Liver (tissue), 8 donors: ENCODE measurements at regions not wholly inside any gene's neighbourhood (a gene's known extent, or its start where the extent isn't known, plus 50 kb on each side); places are given as distances from the start of the nearest gene placed in this dataset.

ENCODE experiments used
- DNase-seq: peaks from one replicate; pipeline ENCODE4 v3.0.0-alpha.2; 2017; ENCODE audit warnings: low spot score
- H3K27ac ChIP-seq, 2 donors: one replicate each; pipeline ENCODE4 v1.7.0; 2013; ENCODE audit warnings: inconsistent platforms in 2 of 2, low read length in 2 of 2, control low read depth in 1 of 2, low read depth in 1 of 2, mild to moderate bottlenecking in 1 of 2
- H3K27me3 ChIP-seq, 4 donors: one replicate each; pipeline versions ENCODE4 v1.6.1 to v1.7.0; 2013; ENCODE audit warnings: low read length in 3 of 4, inconsistent platforms in 1 of 4, mild to moderate bottlenecking in 1 of 4, moderate library complexity in 1 of 4; ENCODE audit not compliant: control insufficient read depth in 4 of 4, insufficient read depth in 4 of 4
- H3K36me3 ChIP-seq, 4 donors: one replicate each; pipeline versions ENCODE4 v1.6.1 to v1.7.0; 2013; ENCODE audit warnings: low read length in 3 of 4, mild to moderate bottlenecking in 3 of 4, low read depth in 1 of 4, moderate library complexity in 1 of 4; ENCODE audit not compliant: control insufficient read depth in 4 of 4, insufficient read depth in 3 of 4
- H3K4me1 ChIP-seq, 4 donors: one replicate each; pipeline versions ENCODE4 v1.6.1 to v1.7.0; 2013; ENCODE audit warnings: low read length in 3 of 4, mild to moderate bottlenecking in 3 of 4, moderate library complexity in 1 of 4; ENCODE audit not compliant: control insufficient read depth in 4 of 4, insufficient read depth in 4 of 4
- H3K4me3 ChIP-seq, 3 donors: one replicate each; pipeline versions ENCODE4 v1.6.1 to v1.7.0; 2013; ENCODE audit warnings: low read length in 3 of 3, control low read depth in 1 of 3, low read depth in 1 of 3, mild to moderate bottlenecking in 1 of 3
- H3K9ac ChIP-seq, 2 donors: one replicate each; pipeline ENCODE4 v1.7.0; 2013; ENCODE audit warnings: low read length in 2 of 2, mild to moderate bottlenecking in 2 of 2, moderate library complexity in 2 of 2, control low read depth in 1 of 2, low read depth in 1 of 2
- H3K9me3 ChIP-seq, 4 donors: one replicate each; pipeline versions ENCODE4 v1.6.1 to v1.7.0; 2013; ENCODE audit warnings: low read length in 3 of 4; ENCODE audit not compliant: control insufficient read depth in 4 of 4
- ATF3 ChIP-seq: IDR thresholded peaks from 2 replicates; pipeline ENCODE4 v1.6.1; 2016; ENCODE audit warnings: antibody characterized with exemption
- CTCF ChIP-seq: fragments of 150-350 bp; IDR thresholded peaks from 2 replicates; pipeline ENCODE4 v1.5.1; 2017; ENCODE audit warnings: improper control_type of control experiment, low read depth, low read length; ENCODE audit not compliant: missing input control
- EGR1 ChIP-seq, 2 donors: IDR thresholded peaks; 2 replicates each; pipeline ENCODE4 v1.6.1; 2016 to 2018; ENCODE audit warnings: antibody characterized with exemption in 2 of 2, low read depth in 2 of 2
- HNF4A ChIP-seq, 2 donors: conservative IDR thresholded peaks; 2 replicates each; pipeline ENCODE4 v1.6.1; 2016; ENCODE audit warnings: antibody characterized with exemption in 2 of 2, mild to moderate bottlenecking in 2 of 2
- MAX ChIP-seq: IDR thresholded peaks from 2 replicates; pipeline ENCODE4 v1.6.1; 2016; ENCODE audit warnings: antibody characterized with exemption
- NR2F2 ChIP-seq: IDR thresholded peaks from 2 replicates; pipeline ENCODE4 v1.6.1; 2016; ENCODE audit warnings: antibody characterized with exemption
- RAD21 ChIP-seq, 2 donors: IDR thresholded peaks; 2 replicates each; pipeline ENCODE4 v1.6.1; 2016; ENCODE audit warnings: antibody characterized with exemption in 2 of 2, mild to moderate bottlenecking in 2 of 2
- REST ChIP-seq: IDR thresholded peaks from 2 replicates; pipeline ENCODE4 v1.6.1; 2016; ENCODE audit warnings: antibody characterized with exemption, mild to moderate bottlenecking
- SP1 ChIP-seq: IDR thresholded peaks from 2 replicates; pipeline ENCODE4 v1.6.1; 2018; ENCODE audit warnings: antibody characterized with exemption, mild to moderate bottlenecking
- ZBTB33 ChIP-seq: IDR thresholded peaks from 2 replicates; pipeline ENCODE4 v1.6.1; 2016; ENCODE audit warnings: antibody characterized with exemption
- WGBS: extraction: QIAGEN DNeasy Blood & Tissue Kit; methylation state at CpG from one replicate; pipeline ENCODE4 v1.1.7; 2013; 5-methylcytosine and 5-hydroxymethylcytosine counted together
- donor health status: healthy.
- donor health status: healthy.
- donor health status: healthy.
- donor health status: healthy.
- donor health status: healthy.

GRCh38 chr3:194197981-194198695 is 62.2 kb downstream of the HES1 start:
- DNase-seq: no peak
- 95% methylated on average over 9 of the region's 9 CpGs for WGBS
- no peaks in the 10 kb centered on the region for H3K9me3 ChIP-seq

More at GRCh38 chr3:194197981-194198695, 62.2 kb downstream of the HES1 start:
- TF ChIP-seq RAD21 (IDR thresholded peaks at IDR 0.05): no peak
- no peak for TF ChIP-seq HNF4A (conservative IDR thresholded peaks at IDR 0.05)
- no peak for TF ChIP-seq MAX
- no peak for TF ChIP-seq NR2F2
- TF ChIP-seq SP1: no peak
- no peak for TF ChIP-seq EGR1 (IDR thresholded peaks at IDR 0.05; ENCODE audit: low read depth in 2 of 2)
- TF ChIP-seq ATF3: no peak
- no peak for TF ChIP-seq REST
- TF ChIP-seq CTCF: no peak
- TF ChIP-seq ZBTB33: no peak
- Histone ChIP-seq H3K4me1 (no peaks in the 10 kb centered on the region), H3K27me3 (no peaks in the 10 kb centered on the region), H3K27ac (no peak overlapping the region), H3K9ac (no peak overlapping the region), H3K36me3 (no peaks in the 10 kb centered on the region), H3K4me3 (no peak overlapping the region)
